DOHH2 (cell line): ENCODE measurements at regions not wholly inside any gene's neighbourhood (a gene's known extent, or its start where the extent isn't known, plus 50 kb on each side); places are given as distances from the start of the nearest gene placed in this dataset.

Source experiments
- EZH2phosphoT487 ChIP-seq: fragments of 200-600 bp; sonication (generic); IDR thresholded peaks from 2 replicates; pipeline ENCODE4 v1.6.1; 2017; ENCODE audit warnings: borderline replicate concordance, mild to moderate bottlenecking, antibody characterized with exemption, low read length, moderate library complexity, mixed read lengths
- TF ChIP-seq, protein P1 (sequence below): fragments of 200-600 bp; sonication (generic); IDR thresholded peaks from one replicate; pipeline ENCODE4 v1.5.1; 2014; ENCODE audit warnings: antibody characterized with exemption, mild to moderate bottlenecking, low read depth, low read length; ENCODE audit not compliant: poor library complexity, severe bottlenecking

GRCh38 chr3:59254976-59255375 lies 205.2 kb upstream of the CFAP20DC start:
- TF ChIP-seq, protein P1, sequence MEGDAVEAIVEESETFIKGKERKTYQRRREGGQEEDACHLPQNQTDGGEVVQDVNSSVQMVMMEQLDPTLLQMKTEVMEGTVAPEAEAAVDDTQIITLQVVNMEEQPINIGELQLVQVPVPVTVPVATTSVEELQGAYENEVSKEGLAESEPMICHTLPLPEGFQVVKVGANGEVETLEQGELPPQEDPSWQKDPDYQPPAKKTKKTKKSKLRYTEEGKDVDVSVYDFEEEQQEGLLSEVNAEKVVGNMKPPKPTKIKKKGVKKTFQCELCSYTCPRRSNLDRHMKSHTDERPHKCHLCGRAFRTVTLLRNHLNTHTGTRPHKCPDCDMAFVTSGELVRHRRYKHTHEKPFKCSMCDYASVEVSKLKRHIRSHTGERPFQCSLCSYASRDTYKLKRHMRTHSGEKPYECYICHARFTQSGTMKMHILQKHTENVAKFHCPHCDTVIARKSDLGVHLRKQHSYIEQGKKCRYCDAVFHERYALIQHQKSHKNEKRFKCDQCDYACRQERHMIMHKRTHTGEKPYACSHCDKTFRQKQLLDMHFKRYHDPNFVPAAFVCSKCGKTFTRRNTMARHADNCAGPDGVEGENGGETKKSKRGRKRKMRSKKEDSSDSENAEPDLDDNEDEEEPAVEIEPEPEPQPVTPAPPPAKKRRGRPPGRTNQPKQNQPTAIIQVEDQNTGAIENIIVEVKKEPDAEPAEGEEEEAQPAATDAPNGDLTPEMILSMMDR: no peak
- TF ChIP-seq EZH2phosphoT487: no peak
